Neural cell (in vitro differentiated cells): ENCODE measurements at regions not wholly inside any gene's neighbourhood (a gene's known extent, or its start where the extent isn't known, plus 50 kb on each side); places are given as distances from the start of the nearest gene placed in this dataset.

Experiments used
- H2AFZ ChIP-seq: fragments of 200-600, 300-800 bp; sonication (generic), shearing (Covaris generic); 2 replicates; pipeline ENCODE4 v1.6.0; 2014; ENCODE audit warnings: low read depth, mild to moderate bottlenecking, antibody characterized with exemption, low read length, moderate library complexity
- H3F3A ChIP-seq: fragments of 200-600 bp; shearing (Covaris generic); 2 replicates; pipeline ENCODE4 v1.6.1; 2016; ENCODE audit warnings: mild to moderate bottlenecking, moderate library complexity, mixed read lengths, antibody characterized with exemption, low read length; ENCODE audit not compliant: insufficient read depth, poor library complexity, severe bottlenecking
- H3K27ac ChIP-seq: fragments of 200-600, 300-800 bp; sonication (generic), shearing (Covaris generic); 2 replicates; pipeline ENCODE4 v1.5.1; 2014; ENCODE audit warnings: mild to moderate bottlenecking, low read length, moderate library complexity
- H3K27me3 ChIP-seq: fragments of 300-800, 200-600 bp; sonication (generic), shearing (Covaris generic); 2 replicates; pipeline ENCODE4 v1.6.0; 2014; ENCODE audit warnings: mild to moderate bottlenecking, low read depth, low read length, moderate library complexity; ENCODE audit not compliant: insufficient read depth
- H3K36me3 ChIP-seq: fragments of 300-800, 200-600 bp; sonication (generic), shearing (Covaris generic); 2 replicates; pipeline ENCODE4 v1.5.1; 2014; ENCODE audit warnings: mild to moderate bottlenecking, antibody characterized with exemption, low read length, moderate library complexity; ENCODE audit not compliant: insufficient read depth
- H3K4me2 ChIP-seq: fragments of 300-800, 200-600 bp; sonication (generic), shearing (Covaris generic); 2 replicates; pipeline ENCODE4 v1.6.0; 2014; ENCODE audit warnings: mild to moderate bottlenecking, low read length
- H3K4me3 ChIP-seq: fragments of 300-800, 200-600 bp; sonication (generic), shearing (Covaris generic); 2 replicates; pipeline ENCODE4 v1.5.1; 2014; ENCODE audit warnings: mild to moderate bottlenecking, low read length, moderate library complexity
- H3K79me2 ChIP-seq: fragments of 200-600 bp; shearing (Covaris generic); replicated peaks from 2 replicates; pipeline ENCODE4 v1.6.0; 2014; ENCODE audit warnings: mild to moderate bottlenecking, low read length, moderate library complexity; ENCODE audit not compliant: insufficient read depth
- H3K9ac ChIP-seq: fragments of 300-800, 200-600 bp; sonication (generic), shearing (Covaris generic); 2 replicates; pipeline ENCODE4 v1.6.1; 2016; ENCODE audit warnings: mild to moderate bottlenecking, low read length, mixed read lengths
- H3K9me2 ChIP-seq: fragments of 200-600 bp; shearing (Covaris generic); 2 replicates; pipeline ENCODE4 v1.6.1; 2016; ENCODE audit warnings: mild to moderate bottlenecking, low read length, mixed read lengths; ENCODE audit not compliant: insufficient read depth
- H3K9me3 ChIP-seq: fragments of 200-600, 300-800 bp; sonication (generic), shearing (Covaris generic); 2 replicates; pipeline ENCODE4 v1.6.1; 2016; ENCODE audit warnings: mild to moderate bottlenecking, mixed run types, low read length, moderate library complexity, mixed read lengths
- H4K20me1 ChIP-seq: fragments of 200-600 bp; shearing (Covaris generic); 2 replicates; pipeline ENCODE4 v1.6.1; 2016; ENCODE audit warnings: mild to moderate bottlenecking, mixed run types; ENCODE audit not compliant: insufficient read depth
- CTCF ChIP-seq: fragments of 450-650 bp; IDR thresholded peaks from 2 replicates; pipeline ENCODE4 v1.5.1; 2014; ENCODE audit warnings: antibody characterized with exemption, mild to moderate bottlenecking, moderate library complexity; ENCODE audit not compliant: poor library complexity, severe bottlenecking
- EP300 ChIP-seq: fragments of 450-650 bp; conservative IDR thresholded peaks from 2 replicates; pipeline ENCODE4 v1.6.1; 2014; ENCODE audit warnings: antibody characterized with exemption, mild to moderate bottlenecking, moderate library complexity; ENCODE audit not compliant: poor library complexity, severe bottlenecking
- EZH2 ChIP-seq: fragments of 200-600, 300-800 bp; shearing (Covaris generic), sonication (generic); IDR thresholded peaks from 2 replicates; pipeline ENCODE4 v1.6.1; 2014; ENCODE audit warnings: antibody characterized with exemption, low read length, borderline replicate concordance, mild to moderate bottlenecking; ENCODE audit not compliant: insufficient read depth, poor library complexity, severe bottlenecking
- MXI1 ChIP-seq: fragments of 450-650 bp; conservative IDR thresholded peaks from 2 replicates; pipeline ENCODE4 v1.6.1; 2014; ENCODE audit warnings: antibody characterized with exemption, mild to moderate bottlenecking; ENCODE audit not compliant: poor library complexity, severe bottlenecking
- POLR2AphosphoS5 ChIP-seq: IDR thresholded peaks from 2 replicates; pipeline ENCODE4 v1.6.1; 2012
- RAD21 ChIP-seq: fragments of 450-650 bp; conservative IDR thresholded peaks from 2 replicates; pipeline ENCODE4 v1.6.1; 2014; ENCODE audit warnings: antibody characterized with exemption, mild to moderate bottlenecking, moderate library complexity
- REST ChIP-seq: IDR thresholded peaks from 2 replicates; pipeline ENCODE4 v1.6.1; 2012; ENCODE audit warnings: borderline replicate concordance
- SMC3 ChIP-seq: fragments of 450-650 bp; conservative IDR thresholded peaks from 2 replicates; pipeline ENCODE4 v1.6.1; 2014; ENCODE audit warnings: antibody characterized with exemption, mild to moderate bottlenecking, moderate library complexity; ENCODE audit not compliant: poor library complexity
- TAF1 ChIP-seq: IDR thresholded peaks from 2 replicates; pipeline ENCODE4 v1.6.1; 2012; ENCODE audit warnings: low read depth

DNA sequence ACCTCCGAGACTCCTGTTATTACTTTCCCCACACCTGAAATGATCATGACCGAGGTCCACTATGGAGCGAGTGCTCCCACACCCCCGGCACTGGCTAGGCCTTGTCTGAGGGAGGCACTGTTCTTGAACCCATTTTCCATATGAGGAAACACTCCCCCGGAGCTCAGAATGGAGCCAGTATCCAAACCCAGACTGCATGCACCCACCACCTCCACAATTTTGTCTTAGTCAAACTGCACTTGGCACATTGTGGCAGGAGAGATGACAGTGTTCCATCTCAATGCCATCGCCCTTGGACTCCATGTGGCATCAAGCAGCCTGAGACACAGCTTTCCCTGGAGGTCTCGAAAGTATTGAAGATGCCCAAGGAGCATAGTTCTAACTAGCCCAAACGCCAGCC lies 154.1 kb downstream of the NUP210 start:
- Histone ChIP-seq H2AFZ (no peak overlapping the region), H3K9me2 (no peaks in the 10 kb centered on the region), H3K9me3 (no peaks in the 10 kb centered on the region), H3K36me3 (no peaks in the 10 kb centered on the region), H3K9ac (no peak overlapping the region), H3K79me2 (no peaks in the 10 kb centered on the region), H3K4me3 (no peak overlapping the region), H3F3A (no peaks in the 10 kb centered on the region), H3K27ac (no peak overlapping the region), H4K20me1 (no peaks in the 10 kb centered on the region), H3K27me3 (no peaks in the 10 kb centered on the region), H3K4me2 (no peak overlapping the region)
- no peak for TF ChIP-seq CTCF
- TF ChIP-seq POLR2AphosphoS5, result no peak
- TF ChIP-seq SMC3, result no peak
- no peak for TF ChIP-seq RAD21
- TF ChIP-seq MXI1, result no peak
- no peak for TF ChIP-seq EP300

DNA sequence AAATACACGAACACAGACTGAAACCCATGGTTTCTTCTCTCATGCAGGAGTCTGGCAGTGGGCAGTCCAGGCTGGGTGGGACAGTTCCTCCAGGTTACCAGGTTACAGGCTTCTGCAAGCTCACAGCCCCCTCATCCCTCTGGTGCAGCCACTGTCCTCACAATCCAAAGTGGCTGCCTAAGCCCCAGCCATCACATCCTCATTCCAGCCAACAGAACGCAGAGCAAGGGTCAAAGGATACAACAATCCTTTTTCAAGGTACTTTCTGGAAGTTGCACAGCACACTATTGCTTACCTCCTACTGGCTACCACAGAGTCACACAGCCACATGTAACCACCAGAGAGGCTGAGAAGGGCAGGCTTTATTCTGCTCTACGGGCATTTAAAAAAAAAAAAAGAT lies 154.6 kb downstream of the NUP210 start:
- Histone ChIP-seq H3K9me2 (no peaks in the 10 kb centered on the region), H4K20me1 (no peaks in the 10 kb centered on the region), H3K36me3 (no peaks in the 10 kb centered on the region), H3K9ac (no peak overlapping the region), H2AFZ (no peak overlapping the region), H3F3A (no peaks in the 10 kb centered on the region), H3K79me2 (no peaks in the 10 kb centered on the region), H3K4me2 (no peak overlapping the region), H3K4me3 (no peak overlapping the region), H3K9me3 (no peaks in the 10 kb centered on the region), H3K27me3 (no peaks in the 10 kb centered on the region), H3K27ac (no peak overlapping the region)
- TF ChIP-seq CTCF, result no peak
- TF ChIP-seq MXI1, result no peak
- TF ChIP-seq SMC3, result no peak
- TF ChIP-seq EP300, result no peak
- TF ChIP-seq RAD21, result no peak

GRCh38 chr3:13265016-13265415 lies 155.1 kb downstream of the NUP210 start:
- Histone ChIP-seq H3K4me2 (no peak overlapping the region), H3K9me2 (no peaks in the 10 kb centered on the region), H3K27me3 (no peaks in the 10 kb centered on the region), H3F3A (no peaks in the 10 kb centered on the region), H3K9me3 (no peaks in the 10 kb centered on the region), H4K20me1 (no peaks in the 10 kb centered on the region), H3K36me3 (no peaks in the 10 kb centered on the region), H3K79me2 (no peaks in the 10 kb centered on the region), H3K4me3 (no peak overlapping the region), H3K9ac (no peak overlapping the region), H3K27ac (no peak overlapping the region), H2AFZ (no peak overlapping the region)
- TF ChIP-seq TAF1, result no peak
- no peak for TF ChIP-seq SMC3
- no peak for TF ChIP-seq POLR2AphosphoS5
- no peak for TF ChIP-seq EP300
- no peak for TF ChIP-seq CTCF
- no peak for TF ChIP-seq MXI1
- TF ChIP-seq EZH2, result no peak
- no peak for TF ChIP-seq REST
- no peak for TF ChIP-seq RAD21
